Bone marrow (tissue), 2 donors: ENCODE measurements at regions not wholly inside any gene's neighbourhood (a gene's known extent, or its start where the extent isn't known, plus 50 kb on each side); places are given as distances from the start of the nearest gene placed in this dataset.

ENCODE experiments used
- DNase-seq, 2 donors: peaks; one replicate each; lab custom pipeline; 2025; lab: John Stamatoyannopoulos, UW

- DNase-seq = no peak
Observed at GRCh38 chr5:173463207-173463606, 135.0 kb upstream of the STC2 start.

DNA sequence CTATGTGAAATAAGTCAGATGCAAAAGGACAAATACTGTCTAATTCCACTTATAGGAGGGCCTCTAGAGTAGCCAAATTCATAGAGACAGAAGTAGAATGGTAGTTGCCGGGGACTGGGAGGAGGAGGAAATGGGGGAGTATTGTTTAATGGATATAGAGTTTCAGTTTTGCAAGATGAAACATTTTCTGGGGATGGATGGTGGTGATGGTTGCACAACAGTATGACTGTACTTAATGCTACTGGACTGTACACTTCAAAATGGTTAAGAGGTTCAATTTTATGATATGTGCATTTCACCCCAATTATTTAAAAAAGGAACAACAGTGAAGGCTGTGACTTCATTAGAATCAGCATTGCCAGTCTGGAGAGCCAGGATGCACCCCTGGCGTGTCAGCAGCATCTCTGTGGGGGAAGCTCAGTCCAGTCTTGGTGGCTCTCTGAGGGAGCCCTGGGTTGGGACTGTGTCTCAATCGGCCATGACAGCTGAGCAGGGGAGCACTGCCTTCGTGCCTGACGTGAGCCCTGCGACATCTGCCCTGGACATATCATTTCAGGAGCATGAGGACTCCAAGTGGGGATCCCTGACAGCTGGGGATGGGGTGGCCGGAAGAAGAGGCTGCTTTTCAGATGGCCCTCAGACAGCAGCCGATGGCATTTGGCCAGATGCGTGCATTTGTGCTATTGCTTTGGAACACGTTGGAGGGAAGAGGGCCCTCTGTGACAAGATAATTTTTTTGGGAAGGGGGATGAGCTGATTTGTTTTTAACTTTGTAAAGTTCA lies 130.8 kb upstream of the STC2 start:
- no peak for DNase-seq

- no peak for DNase-seq
Observed at GRCh38 chr5:173457482-173457881, 129.3 kb upstream of the STC2 start.

- no peak for DNase-seq
Observed at GRCh38 chr5:173456751-173457171, 128.5 kb upstream of the STC2 start.

GRCh38 chr5:173456181-173456580 lies 128.0 kb upstream of the STC2 start:
- DNase-seq = no peak

- no peak for DNase-seq
Observed at GRCh38 chr5:173455599-173455957, 127.4 kb upstream of the STC2 start.

DNA sequence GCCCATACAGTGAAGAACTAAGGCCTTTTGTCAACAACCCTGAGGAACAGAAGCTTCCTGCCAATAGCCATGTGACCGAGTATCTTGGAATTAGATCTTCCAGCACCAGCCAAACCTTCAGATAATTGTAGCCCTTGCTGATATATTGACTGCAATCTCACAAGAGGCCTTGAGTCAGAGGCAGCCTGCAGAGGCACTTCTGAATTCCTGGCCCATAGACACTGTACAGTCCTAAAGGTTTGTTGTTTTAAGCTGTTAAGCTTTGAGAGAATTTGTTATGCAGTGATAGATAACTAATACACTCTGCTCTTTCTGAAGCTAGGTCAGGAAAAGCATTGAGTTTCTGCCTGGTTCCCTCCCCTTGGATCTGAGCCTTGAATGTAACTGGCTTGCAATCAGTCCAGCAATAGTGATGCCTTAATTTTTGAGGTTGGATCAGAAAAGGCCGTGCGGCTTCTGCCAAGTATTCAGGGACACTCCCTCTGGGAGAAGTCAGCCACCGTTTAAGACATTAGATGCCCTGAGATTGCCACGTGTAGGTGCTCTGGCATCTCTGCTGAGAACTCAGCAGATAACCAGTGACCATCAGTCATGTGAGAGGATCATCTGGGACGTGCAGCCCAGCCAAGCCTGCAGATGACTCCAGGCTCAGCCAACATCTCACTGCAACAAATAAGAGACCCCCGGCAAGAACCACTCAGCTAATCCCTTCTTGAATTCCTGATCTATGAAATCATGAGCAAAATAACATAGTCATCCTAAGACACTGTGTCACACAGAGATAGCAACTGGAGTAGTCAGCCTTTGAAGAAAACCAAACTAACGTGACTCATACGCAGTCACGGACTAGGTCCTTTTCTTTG lies 126.8 kb upstream of the STC2 start:
- DNase-seq = no peak

GRCh38 chr5:173454361-173454735 lies 126.1 kb upstream of the STC2 start:
- no peak for DNase-seq

DNA sequence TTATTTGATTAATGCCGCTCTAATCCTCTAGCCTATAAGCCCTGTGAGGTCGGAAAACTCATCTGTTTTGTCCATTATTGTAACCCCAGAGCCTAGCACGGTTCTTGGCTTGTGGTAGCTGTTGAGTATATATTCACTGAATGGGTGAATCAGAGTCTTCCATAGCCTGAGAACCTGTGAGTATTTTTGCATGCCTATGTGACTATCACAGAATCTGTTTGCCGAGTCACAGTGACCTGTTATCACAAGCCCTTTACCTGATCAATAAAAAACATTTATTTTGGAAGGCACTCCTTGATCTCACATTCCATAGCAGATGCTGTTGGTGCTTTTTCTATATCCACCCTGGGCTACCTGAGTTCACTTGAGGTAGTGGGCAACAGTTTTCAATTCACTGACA lies 125.0 kb upstream of the STC2 start:
- DNase-seq = no peak

- DNase-seq = peak in 1 of 2 donors; percentile 41
Observed at GRCh38 chr5:173452119-173452905, 124.1 kb upstream of the STC2 start.

- no peak for DNase-seq
Observed at GRCh38 chr5:173451651-173452050, 123.4 kb upstream of the STC2 start.

DNA sequence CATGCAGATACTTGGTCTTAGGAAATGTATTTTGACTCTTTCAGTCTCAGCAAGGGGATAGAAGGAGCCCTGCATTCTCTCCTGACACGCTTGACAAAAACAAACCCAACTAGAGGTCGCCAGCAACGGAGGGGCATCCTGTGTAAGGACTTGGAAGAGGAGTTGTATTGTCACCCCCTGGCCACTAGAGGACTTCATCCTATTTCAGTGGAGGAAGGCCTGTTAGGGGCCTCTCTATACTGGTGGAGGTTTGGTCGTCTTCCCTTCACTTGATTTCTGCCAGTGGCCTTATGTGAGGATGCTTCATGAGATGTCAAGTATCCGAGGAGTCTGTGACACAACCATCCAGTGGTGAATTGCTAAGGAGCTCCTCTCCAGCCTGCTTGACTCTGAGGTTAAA lies 122.8 kb upstream of the STC2 start:
- no peak for DNase-seq

DNA sequence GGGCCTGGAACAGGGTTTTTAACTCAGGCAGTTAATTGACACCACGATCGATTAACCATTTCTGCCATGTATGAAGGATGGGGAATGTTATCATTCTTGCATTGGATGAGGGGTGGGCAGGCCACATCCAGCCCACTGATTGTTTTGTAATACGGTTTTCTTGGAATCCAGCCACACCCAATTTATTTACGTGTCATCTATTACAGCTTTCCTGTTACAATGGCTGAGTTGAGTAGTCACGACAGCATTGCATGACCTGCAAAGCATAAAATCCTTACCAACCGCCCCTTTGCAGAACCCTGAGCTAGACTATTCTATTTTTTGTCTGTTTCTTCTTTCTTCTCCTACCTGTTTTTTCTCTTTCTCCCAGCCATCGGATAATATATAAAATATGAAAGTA lies 122.0 kb upstream of the STC2 start:
- no peak for DNase-seq

GRCh38 chr5:173448856-173449255 lies 120.6 kb upstream of the STC2 start:
- DNase-seq = no peak

GRCh38 chr5:173443971-173444370 lies 115.8 kb upstream of the STC2 start:
- DNase-seq = no peak

DNA sequence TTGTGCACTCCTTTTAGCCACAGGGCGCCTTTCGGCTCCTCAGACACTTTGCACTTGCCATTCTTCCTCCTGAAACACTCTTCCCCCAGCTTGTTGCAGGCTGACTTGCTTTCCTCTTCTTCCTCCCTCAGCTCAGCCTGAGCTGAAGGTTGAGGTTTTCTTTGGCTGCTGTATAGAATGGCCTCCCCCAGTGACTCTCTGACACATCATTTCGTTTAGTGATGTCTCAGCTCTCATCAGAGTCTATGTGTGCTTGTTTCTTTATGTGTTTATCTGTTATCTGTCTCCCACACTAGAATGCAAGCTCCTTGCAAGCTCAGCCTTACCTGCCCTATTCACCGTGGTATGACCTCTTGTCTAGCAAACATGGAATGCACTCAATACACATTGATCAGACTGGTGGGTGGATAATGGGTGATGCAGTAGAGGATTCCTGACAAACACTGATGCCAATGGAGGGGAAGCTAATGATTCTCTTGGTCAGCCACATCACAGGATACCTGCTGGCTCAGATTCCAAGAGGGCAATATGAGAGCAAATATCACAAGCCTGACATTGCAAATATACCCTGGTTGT lies 112.9 kb upstream of the STC2 start:
- no peak for DNase-seq

DNA sequence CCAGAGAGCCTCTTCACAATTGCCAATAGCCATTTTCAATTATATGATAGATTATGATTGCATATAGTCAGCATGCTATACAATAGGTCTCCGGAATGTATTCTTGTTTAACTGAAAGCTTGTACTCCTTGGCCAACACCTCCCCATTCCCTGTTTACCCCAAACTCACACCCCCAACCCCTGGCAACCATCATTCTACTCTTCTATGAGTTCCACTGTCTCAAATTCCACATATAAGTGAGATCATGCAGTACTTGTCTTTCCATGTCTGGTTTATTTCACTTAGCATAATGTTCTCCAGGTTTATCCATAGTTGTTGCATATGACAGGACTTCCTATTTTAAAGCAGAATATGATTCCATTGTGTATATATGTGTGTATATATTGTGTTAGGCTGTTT lies 110.7 kb upstream of the STC2 start:
- no peak for DNase-seq

GRCh38 chr5:173435447-173435846 lies 107.2 kb upstream of the STC2 start:
- DNase-seq = no peak

GRCh38 chr5:173434270-173434669 lies 106.1 kb upstream of the STC2 start:
- DNase-seq = no peak

DNA sequence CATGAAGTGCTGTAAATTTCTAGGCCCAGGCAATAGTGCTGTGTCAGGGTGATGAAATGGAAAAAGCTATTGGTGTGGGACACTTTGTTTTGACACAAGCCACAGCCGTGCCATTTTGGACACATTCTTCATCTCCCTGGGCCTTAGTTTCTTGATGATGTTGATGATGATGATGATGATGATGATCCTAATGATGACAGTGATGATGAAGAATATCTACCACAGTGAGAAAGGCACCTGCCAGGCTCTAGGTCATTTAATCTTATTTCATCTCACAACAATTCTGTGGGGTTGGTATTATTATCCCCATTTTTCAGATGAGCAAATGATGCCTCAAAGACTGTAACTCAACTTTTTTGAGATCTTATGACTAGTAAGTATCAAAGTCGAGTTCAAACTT lies 102.2 kb upstream of the STC2 start:
- no peak for DNase-seq

DNA sequence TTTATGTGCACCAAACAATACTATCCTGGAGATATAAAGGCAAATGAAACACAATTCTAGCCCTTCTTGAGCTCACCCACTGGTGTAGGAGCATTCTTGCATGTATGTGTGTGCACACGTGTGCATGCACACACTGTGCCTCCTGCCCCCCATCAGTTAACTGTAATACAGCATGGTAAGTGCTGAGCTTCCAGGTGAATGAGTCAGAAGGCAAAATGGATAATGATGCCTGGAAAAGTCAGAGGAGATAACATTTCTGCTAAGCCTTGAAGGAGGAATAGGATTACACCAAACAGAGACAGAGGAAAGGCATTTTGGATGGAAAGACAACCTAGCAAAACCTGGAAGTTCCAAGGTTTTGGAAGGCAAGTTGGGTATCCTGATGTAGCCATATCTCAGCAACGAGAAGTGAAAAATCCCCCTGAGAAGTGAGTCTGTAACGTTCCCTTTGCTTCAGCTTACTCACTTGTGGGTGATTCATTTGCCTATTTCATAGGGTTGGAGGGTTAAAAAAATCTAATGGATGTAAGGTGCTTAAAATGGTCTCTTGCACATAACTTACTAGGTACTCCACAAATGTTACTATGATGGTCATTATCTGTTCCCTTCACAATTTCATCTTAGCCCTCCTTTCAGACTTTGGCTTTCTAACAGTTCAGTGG lies 101.4 kb upstream of the STC2 start:
- DNase-seq = no peak
